Gastroesophageal sphincter (tissue), 3 donors: ENCODE measurements at regions not wholly inside any gene's neighbourhood (a gene's known extent, or its start where the extent isn't known, plus 50 kb on each side); places are given as distances from the start of the nearest gene placed in this dataset.

Experiments
- CTCF ChIP-seq, 4 experiments: fragments of 200-600 bp in 2 of 4; fragments of 450-650 bp in 2 of 4; sonication (generic) in 1 of 4; IDR thresholded peaks; one replicate each; pipeline ENCODE4 v1.5.1; 2017 to 2019; ENCODE audit warnings: antibody characterized with exemption in 4 of 4, mild to moderate bottlenecking in 2 of 4, moderate library complexity in 2 of 4
- EP300 ChIP-seq: sonication (generic); formaldehyde crosslinking; IDR thresholded peaks from one replicate; pipeline ENCODE4 v1.6.1; 2017; ENCODE audit warnings: antibody characterized with exemption, mild to moderate bottlenecking
- POLR2A ChIP-seq, 2 donors: fragments of 450-650 bp; IDR thresholded peaks; one replicate each; pipeline ENCODE4 v1.6.1; 2017; ENCODE audit warnings: antibody characterized with exemption in 2 of 2, mild to moderate bottlenecking in 2 of 2, moderate library complexity in 1 of 2
- POLR2AphosphoS5 ChIP-seq: sonication (generic); formaldehyde crosslinking; IDR thresholded peaks from one replicate; pipeline ENCODE4 v1.6.1; 2017; ENCODE audit warnings: antibody characterized with exemption

DNA sequence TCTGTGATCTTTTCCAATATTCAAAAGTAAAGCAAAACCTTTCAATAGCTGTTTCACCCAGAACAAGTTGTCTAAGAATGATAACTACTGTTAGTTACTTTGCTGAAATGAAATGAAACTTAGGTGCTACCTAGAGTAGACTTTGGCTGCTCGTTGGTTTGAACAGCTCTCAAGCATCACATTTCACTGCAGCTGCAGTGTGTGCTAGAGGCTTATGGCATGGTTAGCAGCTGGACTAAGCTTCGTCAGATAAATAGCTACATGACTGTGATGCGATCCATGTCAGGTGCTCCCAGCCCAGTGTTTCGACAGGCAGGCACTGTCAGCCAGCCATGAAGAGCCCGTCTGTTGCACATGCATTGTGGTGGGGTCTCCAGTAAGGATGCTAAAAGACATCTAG, 201.1 kb downstream of the TFAP2B start:
- no peak for TF ChIP-seq CTCF (IDR thresholded peaks at IDR 0.05)
- TF ChIP-seq POLR2A (IDR thresholded peaks at IDR 0.05), result no peak
- TF ChIP-seq EP300, result no peak
- no peak for TF ChIP-seq POLR2AphosphoS5
